ENCODE measurements at regions not wholly inside any gene's neighbourhood (a gene's known extent, or its start where the extent isn't known, plus 50 kb on each side); places are given as distances from the start of the nearest gene placed in this dataset.
"Not testable (repeated sequence)": the region's sequence is repeated elsewhere in the genome, so short reads cannot be mapped to it uniquely, and the experiment has no call there.

- DNase-seq, result no peak
These were observed 281.8 kb upstream of the ZNF507 start for GRCh38 chr19:32063601-32064000.

GRCh38 chr19:32066056-32066455 is 279.4 kb upstream of the ZNF507 start:
- no peak for DNase-seq

- DNase-seq, result peak in 1 of 2 experiments; percentile 2
These were observed 277.7 kb upstream of the ZNF507 start for GRCh38 chr19:32067685-32068084.

- DNase-seq, result no peak
These were observed 276.6 kb upstream of the ZNF507 start for GRCh38 chr19:32068793-32069192.

- no peak for DNase-seq
These were observed 275.3 kb upstream of the ZNF507 start for GRCh38 chr19:32070101-32070500.

GRCh38 chr19:32082028-32082427 is 263.4 kb upstream of the ZNF507 start:
- DNase-seq, result no peak

- not testable (repeated sequence) for DNase-seq
These were observed 260.6 kb upstream of the ZNF507 start for GRCh38 chr19:32084756-32085363.

- no peak for DNase-seq
These were observed 254.2 kb upstream of the ZNF507 start for GRCh38 chr19:32091241-32091640.

- no peak for DNase-seq
These were observed 248.4 kb upstream of the ZNF507 start for GRCh38 chr19:32097011-32097410.

- no peak for DNase-seq
These were observed 247.8 kb upstream of the ZNF507 start for GRCh38 chr19:32097620-32098019.

- no peak for DNase-seq
These were observed 246.4 kb upstream of the ZNF507 start for GRCh38 chr19:32098968-32099367.

GRCh38 chr19:32101206-32101605 is 244.2 kb upstream of the ZNF507 start:
- no peak for DNase-seq

- no peak for DNase-seq
These were observed 241.9 kb upstream of the ZNF507 start for GRCh38 chr19:32103541-32103940.

- DNase-seq, result no peak
These were observed 241.1 kb upstream of the ZNF507 start for GRCh38 chr19:32104153-32104849.

GRCh38 chr19:32104850-32105235 is 240.6 kb upstream of the ZNF507 start:
- DNase-seq, result no peak

GRCh38 chr19:32105527-32106310 is 239.7 kb upstream of the ZNF507 start:
- no peak for DNase-seq

GRCh38 chr19:32122258-32122657 is 223.2 kb upstream of the ZNF507 start:
- no peak for DNase-seq

- no peak for DNase-seq
These were observed 222.0 kb upstream of the ZNF507 start for GRCh38 chr19:32123355-32123940.

- DNase-seq, result no peak
These were observed 220.8 kb upstream of the ZNF507 start for GRCh38 chr19:32124585-32124984.

GRCh38 chr19:32129141-32129540 is 216.3 kb upstream of the ZNF507 start:
- DNase-seq, result no peak

GRCh38 chr19:32130332-32130731 is 215.1 kb upstream of the ZNF507 start:
- DNase-seq, result no peak

GRCh38 chr19:32131005-32131404 is 214.4 kb upstream of the ZNF507 start:
- no peak for DNase-seq

GRCh38 chr19:32138416-32138815 is 207.0 kb upstream of the ZNF507 start:
- DNase-seq, result no peak
